ENCODE measurements at regions not wholly inside any gene's neighbourhood (a gene's known extent, or its start where the extent isn't known, plus 50 kb on each side); places are given as distances from the start of the nearest gene placed in this dataset.

GRCh38 chr10:92747066-92747465 lies 57.3 kb downstream of the HHEX start:
- in situ Hi-C loops (cut with HindIII; ENCODE audit: low pct_unique_long_range_greater_than_20kb, low sequenced_read_pairs) = no loop called here
- no peak for TF ChIP-seq JUND (IDR thresholded peaks at IDR 0.05; ENCODE audit: low read depth)
- no peak for DNase-seq (ENCODE audit: low read depth in 1 of 2, low spot score in 1 of 2)

GRCh38 chr10:92747600-92747999 lies 57.8 kb downstream of the HHEX start:
- TF ChIP-seq JUND (IDR thresholded peaks at IDR 0.05; ENCODE audit: low read depth) = no peak
- in situ Hi-C loops (cut with HindIII; ENCODE audit: low pct_unique_long_range_greater_than_20kb, low sequenced_read_pairs) = no loop called here
- no peak for DNase-seq (ENCODE audit: low read depth in 1 of 2, low spot score in 1 of 2)

GRCh38 chr10:92750791-92751533 lies 61.2 kb downstream of the HHEX start:
- no peak for DNase-seq (ENCODE audit: low read depth in 1 of 2, low spot score in 1 of 2)
- TF ChIP-seq JUND (IDR thresholded peaks at IDR 0.05; ENCODE audit: low read depth) = no peak
- in situ Hi-C loops (cut with HindIII; ENCODE audit: low pct_unique_long_range_greater_than_20kb, low sequenced_read_pairs) = no loop called here

GRCh38 chr10:92751534-92751811 lies 61.7 kb downstream of the HHEX start:
- no peak for TF ChIP-seq JUND (IDR thresholded peaks at IDR 0.05; ENCODE audit: low read depth)
- no peak for DNase-seq (ENCODE audit: low read depth in 1 of 2, low spot score in 1 of 2)
- in situ Hi-C loops (cut with HindIII; ENCODE audit: low pct_unique_long_range_greater_than_20kb, low sequenced_read_pairs) = no loop called here

GRCh38 chr10:92751827-92752226 lies 62.1 kb downstream of the HHEX start:
- DNase-seq (ENCODE audit: low read depth in 1 of 2, low spot score in 1 of 2) = no peak
- in situ Hi-C loops (cut with HindIII; ENCODE audit: low pct_unique_long_range_greater_than_20kb, low sequenced_read_pairs) = no loop called here
- no peak for TF ChIP-seq JUND (IDR thresholded peaks at IDR 0.05; ENCODE audit: low read depth)

- no peak for TF ChIP-seq JUND (IDR thresholded peaks at IDR 0.05; ENCODE audit: low read depth)
- no peak for DNase-seq (ENCODE audit: low read depth in 1 of 2, low spot score in 1 of 2)
- in situ Hi-C loops (cut with HindIII; ENCODE audit: low pct_unique_long_range_greater_than_20kb, low sequenced_read_pairs) = no loop called here
Observed at GRCh38 chr10:92753865-92754264, 64.1 kb downstream of the HHEX start.

- in situ Hi-C loops (cut with HindIII; ENCODE audit: low pct_unique_long_range_greater_than_20kb, low sequenced_read_pairs) = no loop called here
- no peak for DNase-seq (ENCODE audit: low read depth in 1 of 2, low spot score in 1 of 2)
- no peak for TF ChIP-seq JUND (IDR thresholded peaks at IDR 0.05; ENCODE audit: low read depth)
Observed at GRCh38 chr10:92755725-92756124, 66.0 kb downstream of the HHEX start.

GRCh38 chr10:92756201-92757065 lies 66.7 kb downstream of the HHEX start:
- in situ Hi-C loops (cut with HindIII; ENCODE audit: low pct_unique_long_range_greater_than_20kb, low sequenced_read_pairs) = no loop called here
- no peak for DNase-seq (ENCODE audit: low read depth in 1 of 2, low spot score in 1 of 2)
- TF ChIP-seq JUND (IDR thresholded peaks at IDR 0.05; ENCODE audit: low read depth) = no peak

GRCh38 chr10:92757066-92757710 lies 67.4 kb downstream of the HHEX start:
- no peak for TF ChIP-seq JUND (IDR thresholded peaks at IDR 0.05; ENCODE audit: low read depth)
- peak; percentile 7 to 47 for DNase-seq (ENCODE audit: low read depth in 1 of 2, low spot score in 1 of 2)
- in situ Hi-C loops (cut with HindIII; ENCODE audit: low pct_unique_long_range_greater_than_20kb, low sequenced_read_pairs) = no loop called here

GRCh38 chr10:92757711-92758104 lies 68.0 kb downstream of the HHEX start:
- TF ChIP-seq JUND (IDR thresholded peaks at IDR 0.05; ENCODE audit: low read depth) = no peak
- DNase-seq (ENCODE audit: low read depth in 1 of 2, low spot score in 1 of 2) = no peak
- in situ Hi-C loops (cut with HindIII; ENCODE audit: low pct_unique_long_range_greater_than_20kb, low sequenced_read_pairs) = no loop called here

- DNase-seq (ENCODE audit: low read depth in 1 of 2, low spot score in 1 of 2) = no peak
- no peak for TF ChIP-seq JUND (IDR thresholded peaks at IDR 0.05; ENCODE audit: low read depth)
- in situ Hi-C loops (cut with HindIII; ENCODE audit: low pct_unique_long_range_greater_than_20kb, low sequenced_read_pairs) = no loop called here
Observed at GRCh38 chr10:92758594-92758993, 68.8 kb downstream of the HHEX start.

- DNase-seq (ENCODE audit: low read depth in 1 of 2, low spot score in 1 of 2) = no peak
- in situ Hi-C loops (cut with HindIII; ENCODE audit: low pct_unique_long_range_greater_than_20kb, low sequenced_read_pairs) = no loop called here
- TF ChIP-seq JUND (IDR thresholded peaks at IDR 0.05; ENCODE audit: low read depth) = no peak
Observed at GRCh38 chr10:92760609-92761008, 70.9 kb downstream of the HHEX start.

GRCh38 chr10:92761571-92761970 lies 71.8 kb downstream of the HHEX start:
- in situ Hi-C loops (cut with HindIII; ENCODE audit: low pct_unique_long_range_greater_than_20kb, low sequenced_read_pairs) = no loop called here
- TF ChIP-seq JUND (IDR thresholded peaks at IDR 0.05; ENCODE audit: low read depth) = no peak
- DNase-seq (ENCODE audit: low read depth in 1 of 2, low spot score in 1 of 2) = no peak

All from T47D (cell line).